ENCODE measurements at regions not wholly inside any gene's neighbourhood (a gene's known extent, or its start where the extent isn't known, plus 50 kb on each side); places are given as distances from the start of the nearest gene placed in this dataset.

DNA sequence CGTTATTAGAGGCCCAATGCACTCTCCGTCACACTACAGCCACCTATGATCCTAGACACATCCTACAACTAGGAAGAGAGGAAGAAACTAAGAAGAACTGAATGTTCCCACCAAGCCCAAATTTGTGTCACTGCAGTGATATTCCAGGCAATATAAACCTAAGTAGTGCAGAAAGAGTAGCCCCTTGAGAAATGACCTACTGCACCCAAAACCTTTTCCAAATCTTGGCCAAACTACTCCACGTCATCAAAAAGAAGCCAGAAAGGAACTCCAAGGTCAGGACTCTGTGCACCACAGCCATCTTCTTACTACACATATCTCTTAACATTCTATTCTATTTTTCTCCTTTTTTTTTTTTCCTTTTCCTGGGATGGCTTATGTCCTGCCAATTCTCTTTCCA is 60.2 kb downstream of the ADAMTS1 start:
- ATAC-seq (replicated peaks), result no peak
- H3K27ac Mint-ChIP-seq, result no peak overlapping the region
- no peaks in the 10 kb centered on the region for H3K4me1 Mint-ChIP-seq
- H3K9me3 Mint-ChIP-seq, result no peaks in the 10 kb centered on the region
- no peaks in the 10 kb centered on the region for H3K36me3 Mint-ChIP-seq (ENCODE audit: low read depth)
- H3K27me3 Mint-ChIP-seq, result peaks cover 10% of the 10 kb centered on the region
- no peak overlapping the region for H3K4me3 Mint-ChIP-seq

DNA sequence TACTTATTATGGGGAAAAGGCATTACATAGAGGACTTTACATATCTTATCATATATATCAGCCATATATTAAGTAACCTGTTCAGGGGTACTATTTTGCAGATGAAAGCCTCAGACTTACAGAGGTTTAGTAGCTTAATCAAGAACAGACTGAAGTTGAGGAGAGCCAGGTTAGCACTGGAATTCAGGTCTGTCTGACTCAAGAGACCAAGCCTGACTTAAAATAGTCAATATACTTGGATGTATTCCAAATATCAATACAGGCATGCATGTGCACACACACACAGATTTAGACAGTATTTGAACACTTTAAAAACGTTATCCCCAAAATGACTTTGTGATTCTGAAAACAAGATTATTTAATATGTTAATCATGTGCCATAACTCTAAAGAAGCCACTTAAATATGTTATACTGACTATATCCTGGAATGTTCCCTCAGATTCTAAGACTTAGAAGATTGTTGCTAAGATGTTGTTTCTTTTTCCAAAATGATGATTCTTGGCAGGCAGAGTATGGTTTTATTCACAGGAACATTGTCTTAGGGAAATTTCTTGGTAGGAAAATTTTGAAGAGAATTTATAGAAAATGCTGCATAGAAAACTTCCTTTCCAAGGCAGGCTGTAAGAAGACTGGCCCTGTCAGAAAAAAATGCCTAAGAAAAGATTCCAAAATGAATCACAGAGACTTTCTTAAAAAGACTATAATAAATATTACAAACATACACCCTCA is 61.6 kb downstream of the ADAMTS1 start:
- peaks cover 10% of the 10 kb centered on the region for H3K27me3 Mint-ChIP-seq
- no peaks in the 10 kb centered on the region for H3K36me3 Mint-ChIP-seq (ENCODE audit: low read depth)
- no peak overlapping the region for H3K4me3 Mint-ChIP-seq
- H3K27ac Mint-ChIP-seq, result no peak overlapping the region
- no peaks in the 10 kb centered on the region for H3K9me3 Mint-ChIP-seq
- no peaks in the 10 kb centered on the region for H3K4me1 Mint-ChIP-seq
- no peak for ATAC-seq (replicated peaks)

DNA sequence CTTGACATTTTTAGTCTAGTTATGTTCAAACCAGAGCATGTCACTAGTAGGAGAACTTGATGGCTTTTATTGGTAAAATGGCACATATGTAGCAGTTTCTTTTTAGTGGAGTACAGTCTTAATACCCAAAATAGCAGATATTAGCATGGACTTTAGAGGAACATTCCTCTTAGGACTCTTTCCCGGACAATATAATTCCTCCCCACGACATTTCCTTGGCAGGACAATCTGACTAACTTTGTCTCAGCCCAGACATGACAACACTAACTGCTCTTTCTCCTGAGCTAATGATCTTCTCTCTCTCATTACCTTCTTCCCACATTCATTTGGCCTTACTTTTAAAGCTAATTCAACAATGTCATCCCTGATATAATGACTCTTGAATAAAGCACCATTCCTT is 62.5 kb downstream of the ADAMTS1 start:
- Mint-ChIP-seq H3K36me3 (ENCODE audit: low read depth) (no peaks in the 10 kb centered on the region), H3K27me3 (peaks cover 10% of the 10 kb centered on the region), H3K4me1 (no peaks in the 10 kb centered on the region), H3K4me3 (no peak overlapping the region), H3K9me3 (no peaks in the 10 kb centered on the region), H3K27ac (no peak overlapping the region)
- ATAC-seq (replicated peaks), result no peak

DNA sequence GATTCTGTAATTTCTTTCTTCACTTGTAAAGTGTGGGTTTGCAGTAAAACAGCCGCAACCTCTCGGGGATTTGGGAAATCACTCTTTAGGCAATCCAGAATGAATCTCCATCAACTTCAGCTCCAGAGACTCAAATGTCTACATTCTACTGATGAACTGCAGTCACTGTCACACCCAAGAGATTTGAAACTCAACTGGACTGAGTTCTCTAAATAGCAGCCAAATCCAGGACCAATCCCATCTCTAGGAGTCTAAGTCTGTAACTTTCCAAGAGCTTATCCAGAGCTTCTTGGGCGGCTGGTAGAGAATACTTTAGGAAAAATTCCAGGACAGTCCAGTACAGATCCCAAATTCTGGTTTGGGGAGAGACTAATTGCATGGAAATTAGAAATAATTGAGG is 62.9 kb downstream of the ADAMTS1 start:
- H3K27ac Mint-ChIP-seq, result no peak overlapping the region
- H3K4me3 Mint-ChIP-seq, result no peak overlapping the region
- no peaks in the 10 kb centered on the region for H3K9me3 Mint-ChIP-seq
- ATAC-seq (replicated peaks), result no peak
- H3K36me3 Mint-ChIP-seq (ENCODE audit: low read depth), result no peaks in the 10 kb centered on the region
- H3K27me3 Mint-ChIP-seq, result peaks cover 10% of the 10 kb centered on the region
- H3K4me1 Mint-ChIP-seq, result no peaks in the 10 kb centered on the region

DNA sequence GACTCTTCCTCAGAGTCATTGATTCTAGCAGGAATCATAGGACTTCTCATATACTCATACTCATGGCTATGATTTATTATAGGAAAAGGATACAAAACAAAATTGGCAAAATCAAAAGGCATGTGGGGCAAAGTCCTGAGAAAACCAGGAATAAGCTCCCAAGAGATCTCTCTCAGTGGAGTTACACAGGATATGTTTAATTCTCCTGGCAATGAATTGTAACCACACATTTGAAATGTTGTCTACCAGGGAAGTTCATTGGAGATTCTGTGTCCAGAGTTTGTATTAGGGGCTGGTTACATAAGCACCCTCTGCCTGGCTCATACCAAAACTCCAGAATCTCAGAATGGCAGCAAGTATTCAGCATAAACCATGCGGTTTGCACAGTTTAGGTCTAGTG is 63.9 kb downstream of the ADAMTS1 start:
- Mint-ChIP-seq H3K9me3 (no peaks in the 10 kb centered on the region), H3K4me3 (no peak overlapping the region), H3K4me1 (no peaks in the 10 kb centered on the region), H3K36me3 (ENCODE audit: low read depth) (no peaks in the 10 kb centered on the region), H3K27ac (no peak overlapping the region), H3K27me3 (peaks cover 10% of the 10 kb centered on the region)
- no peak for ATAC-seq (replicated peaks)

DNA sequence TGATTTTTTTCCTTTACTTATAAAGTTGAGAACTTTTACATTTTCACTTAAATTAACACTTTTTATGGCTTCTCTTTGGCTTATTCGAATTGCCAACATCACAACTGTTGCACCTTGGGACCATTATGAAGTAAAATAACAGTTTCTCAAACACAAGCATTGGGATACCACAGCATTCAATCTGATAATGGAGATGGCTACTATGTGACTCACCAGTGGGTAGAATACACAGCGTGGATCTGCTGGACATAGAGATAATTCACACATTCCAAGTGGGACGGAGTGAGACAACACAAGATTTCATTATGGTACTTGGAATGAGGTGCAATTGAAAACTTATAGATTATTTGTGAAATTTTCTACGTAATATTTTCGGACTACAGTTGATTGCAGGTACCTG is 68.0 kb downstream of the ADAMTS1 start:
- no peaks in the 10 kb centered on the region for H3K9me3 Mint-ChIP-seq
- H3K4me1 Mint-ChIP-seq, result no peaks in the 10 kb centered on the region
- no peak overlapping the region for H3K4me3 Mint-ChIP-seq
- no peaks in the 10 kb centered on the region for H3K36me3 Mint-ChIP-seq (ENCODE audit: low read depth)
- peaks cover 3% of the 10 kb centered on the region for H3K27me3 Mint-ChIP-seq
- no peak overlapping the region for H3K27ac Mint-ChIP-seq
- ATAC-seq (replicated peaks), result no peak

DNA sequence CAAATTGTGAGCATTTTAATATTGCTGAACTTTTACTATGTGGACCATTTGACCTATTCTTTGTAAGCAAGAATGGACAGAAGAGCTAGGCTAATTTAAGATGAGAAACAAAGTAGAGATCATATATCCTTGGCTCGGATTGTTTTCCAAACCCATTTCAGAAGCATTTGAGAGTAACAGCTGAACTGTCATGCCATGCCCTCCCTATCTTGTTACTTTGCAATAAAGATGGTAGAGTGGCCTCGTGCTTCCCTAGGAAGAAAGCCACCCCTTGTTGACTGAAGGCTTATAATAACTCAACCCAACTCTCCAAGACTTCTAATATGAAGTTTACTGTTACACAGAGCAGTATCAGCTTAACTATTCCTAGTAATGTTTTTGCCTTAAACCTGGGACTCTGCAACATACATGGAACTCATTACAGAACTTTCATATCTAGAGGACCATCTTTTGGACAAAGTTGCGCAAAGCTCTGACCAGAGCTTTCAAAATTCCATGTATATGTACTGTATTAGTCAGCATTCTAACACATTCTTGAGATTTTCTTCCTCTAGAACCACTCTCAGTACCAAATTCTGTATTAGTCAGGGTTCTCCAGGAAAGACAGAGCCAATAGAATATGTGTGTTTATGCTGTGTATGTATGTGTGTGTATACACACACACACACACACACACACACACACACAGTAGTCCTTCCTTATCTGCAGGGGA is 68.7 kb downstream of the ADAMTS1 start:
- no peak for ATAC-seq (replicated peaks)
- H3K4me3 Mint-ChIP-seq, result no peak overlapping the region
- H3K27me3 Mint-ChIP-seq, result peaks cover 3% of the 10 kb centered on the region
- H3K9me3 Mint-ChIP-seq, result no peaks in the 10 kb centered on the region
- H3K36me3 Mint-ChIP-seq (ENCODE audit: low read depth), result no peaks in the 10 kb centered on the region
- no peaks in the 10 kb centered on the region for H3K4me1 Mint-ChIP-seq
- no peak overlapping the region for H3K27ac Mint-ChIP-seq

DNA sequence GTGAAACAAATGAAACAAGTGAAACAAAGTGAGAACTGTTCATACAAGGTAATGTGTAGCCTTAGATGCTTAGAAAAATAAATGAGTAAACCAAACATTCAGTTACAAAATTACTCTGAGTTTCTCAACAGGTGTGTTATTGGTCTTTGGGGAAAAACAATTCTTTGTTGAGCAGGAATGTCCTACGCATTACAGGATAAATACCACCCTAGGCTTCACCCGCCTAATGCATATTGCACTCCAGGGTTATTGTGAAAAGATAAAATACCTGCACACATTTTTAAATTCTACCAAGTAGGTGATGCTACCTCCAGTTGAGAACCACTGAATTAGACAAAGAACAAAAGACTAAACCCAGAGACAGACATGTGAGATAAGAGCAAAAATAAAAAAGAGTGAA is 72.2 kb downstream of the ADAMTS1 start:
- Mint-ChIP-seq H3K27me3 (peaks cover 6% of the 10 kb centered on the region), H3K4me1 (no peaks in the 10 kb centered on the region), H3K4me3 (no peak overlapping the region), H3K36me3 (ENCODE audit: low read depth) (no peaks in the 10 kb centered on the region), H3K27ac (no peak overlapping the region), H3K9me3 (no peaks in the 10 kb centered on the region)
- no peak for ATAC-seq (replicated peaks)

DNA sequence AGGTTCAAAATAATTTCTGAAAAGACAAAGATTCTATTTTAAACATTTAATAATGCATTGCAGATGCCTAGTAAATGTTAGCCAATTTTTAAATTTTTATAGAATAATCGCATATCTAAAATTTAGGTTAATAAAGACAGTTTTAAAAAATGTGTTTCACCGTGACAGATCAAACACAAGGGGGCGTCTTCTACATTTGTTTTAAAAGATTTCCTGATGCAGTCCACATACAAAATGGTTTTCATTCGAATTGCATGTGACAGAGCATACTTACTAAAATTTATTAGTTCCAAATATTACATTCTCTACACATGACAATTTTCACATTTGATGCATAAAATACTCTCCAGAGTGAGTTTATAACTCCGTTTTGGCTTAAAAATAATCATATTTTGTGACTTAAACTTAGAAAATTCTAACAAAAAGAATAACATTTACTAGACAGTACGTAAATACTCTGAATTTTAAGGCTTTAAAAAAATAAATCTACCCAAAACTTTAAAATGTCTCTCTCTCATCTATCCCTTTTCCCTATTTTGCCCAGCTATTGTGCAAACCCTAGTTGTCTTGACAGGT is 75.5 kb downstream of the ADAMTS1 start:
- no peaks in the 10 kb centered on the region for H3K4me1 Mint-ChIP-seq
- no peak overlapping the region for H3K4me3 Mint-ChIP-seq
- H3K27me3 Mint-ChIP-seq, result peaks cover 8% of the 10 kb centered on the region
- no peak overlapping the region for H3K27ac Mint-ChIP-seq
- no peaks in the 10 kb centered on the region for H3K9me3 Mint-ChIP-seq
- ATAC-seq (replicated peaks), result no peak
- no peaks in the 10 kb centered on the region for H3K36me3 Mint-ChIP-seq (ENCODE audit: low read depth)

DNA sequence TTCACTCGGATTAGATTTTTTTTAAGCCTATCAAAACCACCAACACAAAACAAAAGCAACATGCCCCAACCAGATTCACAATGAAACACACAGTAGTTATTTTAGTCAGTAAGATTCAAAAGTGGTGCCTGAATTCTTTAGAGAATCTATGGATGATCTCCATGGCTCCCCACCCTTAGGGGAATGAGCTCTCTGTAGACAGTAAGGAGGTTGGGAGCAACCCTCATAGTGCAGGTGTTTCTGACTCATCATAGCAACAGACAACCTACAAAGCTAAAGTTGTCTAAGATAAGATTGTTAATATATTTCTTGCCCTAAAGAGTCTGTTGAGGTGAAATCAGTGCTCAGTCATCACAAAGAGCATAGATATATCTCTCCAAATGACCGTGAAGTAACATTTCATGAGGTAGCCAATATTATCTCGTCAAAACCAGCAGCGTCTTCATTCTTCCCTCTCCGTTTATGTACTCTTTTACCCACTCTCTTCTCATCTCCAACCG is 78.3 kb downstream of the ADAMTS1 start:
- H3K27ac Mint-ChIP-seq, result no peak overlapping the region
- H3K4me1 Mint-ChIP-seq, result no peaks in the 10 kb centered on the region
- H3K4me3 Mint-ChIP-seq, result no peak overlapping the region
- no peaks in the 10 kb centered on the region for H3K36me3 Mint-ChIP-seq (ENCODE audit: low read depth)
- H3K9me3 Mint-ChIP-seq, result no peaks in the 10 kb centered on the region
- H3K27me3 Mint-ChIP-seq, result peaks cover 8% of the 10 kb centered on the region
- ATAC-seq (replicated peaks), result no peak

DNA sequence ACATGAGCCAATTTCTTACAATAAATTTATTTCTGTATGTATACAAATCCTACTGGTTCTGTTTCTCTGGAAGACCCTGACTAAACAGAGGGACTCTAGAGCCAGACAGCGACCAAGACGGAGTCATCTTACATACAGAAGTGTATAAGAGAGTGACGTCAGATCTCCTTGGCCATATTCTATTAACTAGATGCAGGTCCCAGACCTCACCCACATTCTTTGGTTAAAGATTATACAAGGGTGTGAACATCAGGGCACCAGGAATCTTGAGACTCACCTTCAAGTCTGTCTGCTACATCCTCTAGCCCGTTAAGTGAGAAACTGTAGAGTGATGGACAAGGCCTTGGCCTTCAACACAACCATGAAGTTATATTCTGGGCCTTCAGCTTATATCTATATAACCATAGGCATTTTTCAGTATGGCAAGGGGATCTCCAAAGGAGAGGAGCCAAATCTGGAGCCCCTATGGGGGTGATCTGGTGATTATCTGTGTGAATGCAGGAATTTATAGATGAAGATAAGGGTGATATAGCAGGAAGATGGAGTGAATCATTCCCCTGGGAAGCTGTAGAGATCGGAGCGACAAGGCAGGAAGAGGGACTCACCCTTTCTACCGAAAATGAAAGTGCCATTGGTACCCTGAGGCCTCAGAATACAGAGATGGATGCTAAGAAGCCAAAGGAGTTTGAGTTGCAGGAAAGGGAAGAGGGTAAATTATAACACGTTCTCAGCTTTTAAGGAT is 83.9 kb downstream of the ADAMTS1 start:
- no peak for ATAC-seq (replicated peaks)
- no peaks in the 10 kb centered on the region for H3K36me3 Mint-ChIP-seq (ENCODE audit: low read depth)
- no peaks in the 10 kb centered on the region for H3K9me3 Mint-ChIP-seq
- no peak overlapping the region for H3K27ac Mint-ChIP-seq
- H3K4me1 Mint-ChIP-seq, result no peaks in the 10 kb centered on the region
- H3K4me3 Mint-ChIP-seq, result no peak overlapping the region
- H3K27me3 Mint-ChIP-seq, result peaks cover 9% of the 10 kb centered on the region

DNA sequence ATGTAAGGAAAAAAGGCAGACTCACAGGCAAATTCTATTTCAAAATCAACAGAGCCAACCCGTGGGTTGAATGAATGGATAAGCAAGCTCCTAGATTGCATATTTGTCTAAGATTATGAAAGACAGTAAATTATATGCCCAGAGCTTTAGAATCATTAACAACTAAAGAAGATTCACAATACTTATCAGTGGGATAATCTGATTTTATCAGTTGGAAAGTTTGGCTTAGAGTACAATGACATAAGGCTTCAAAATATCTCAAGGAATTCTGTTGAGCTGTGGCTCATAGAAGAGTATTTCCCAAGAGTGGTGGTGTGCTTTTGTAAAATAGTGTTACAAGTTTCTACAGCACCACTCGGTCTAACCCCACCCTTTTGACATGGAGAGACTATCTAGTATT is 85.5 kb downstream of the ADAMTS1 start:
- Mint-ChIP-seq H3K4me3 (no peak overlapping the region), H3K27me3 (peaks cover 7% of the 10 kb centered on the region), H3K36me3 (ENCODE audit: low read depth) (no peaks in the 10 kb centered on the region), H3K4me1 (no peaks in the 10 kb centered on the region), H3K27ac (no peak overlapping the region), H3K9me3 (no peaks in the 10 kb centered on the region)
- ATAC-seq (replicated peaks), result no peak

DNA sequence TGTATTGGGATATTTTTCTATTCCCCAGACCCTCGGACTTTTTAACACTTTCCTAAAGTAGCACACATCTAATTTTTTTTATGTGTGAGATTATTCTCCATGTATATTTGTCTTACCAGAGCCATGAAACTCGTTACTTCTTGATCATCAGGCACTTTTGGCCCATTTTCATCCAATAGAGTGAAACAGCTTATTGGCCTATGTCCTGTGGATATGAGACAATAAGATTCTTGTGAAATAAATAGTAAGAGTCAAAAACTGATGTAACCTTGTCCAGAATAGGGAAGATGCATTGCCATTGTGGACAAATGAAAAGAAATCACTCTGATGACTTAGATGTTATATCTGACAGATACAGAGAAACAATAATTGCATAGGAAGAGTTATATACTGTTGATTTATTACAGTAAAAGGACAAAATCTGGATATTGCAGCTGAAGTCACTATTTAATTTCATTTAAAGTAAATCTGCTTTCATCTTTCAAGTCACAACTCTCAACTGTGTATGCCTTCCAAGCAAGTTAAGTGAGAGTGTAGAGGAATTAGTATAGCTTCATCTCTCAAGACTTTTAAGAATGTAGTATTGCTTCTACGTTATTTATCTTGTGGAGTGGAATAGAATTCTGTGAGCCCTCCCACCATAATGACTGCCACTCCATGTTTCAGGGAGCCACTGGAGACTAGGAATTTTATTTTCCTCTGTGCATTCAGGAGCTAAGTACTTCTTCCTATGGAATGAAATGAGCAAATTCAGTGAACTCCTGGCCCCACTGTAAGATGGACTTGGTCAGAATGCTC is 86.9 kb downstream of the ADAMTS1 start:
- Mint-ChIP-seq H3K27me3 (peaks cover 7% of the 10 kb centered on the region), H3K27ac (no peak overlapping the region), H3K4me1 (no peaks in the 10 kb centered on the region), H3K9me3 (no peaks in the 10 kb centered on the region), H3K4me3 (no peak overlapping the region), H3K36me3 (ENCODE audit: low read depth) (no peaks in the 10 kb centered on the region)
- no peak for ATAC-seq (replicated peaks)
